ENCODE measurements at regions not wholly inside any gene's neighbourhood (a gene's known extent, or its start where the extent isn't known, plus 50 kb on each side); places are given as distances from the start of the nearest gene placed in this dataset.
"Not testable (repeated sequence)": the region's sequence is repeated elsewhere in the genome, so short reads cannot be mapped to it uniquely, and the experiment has no call there.

DNA sequence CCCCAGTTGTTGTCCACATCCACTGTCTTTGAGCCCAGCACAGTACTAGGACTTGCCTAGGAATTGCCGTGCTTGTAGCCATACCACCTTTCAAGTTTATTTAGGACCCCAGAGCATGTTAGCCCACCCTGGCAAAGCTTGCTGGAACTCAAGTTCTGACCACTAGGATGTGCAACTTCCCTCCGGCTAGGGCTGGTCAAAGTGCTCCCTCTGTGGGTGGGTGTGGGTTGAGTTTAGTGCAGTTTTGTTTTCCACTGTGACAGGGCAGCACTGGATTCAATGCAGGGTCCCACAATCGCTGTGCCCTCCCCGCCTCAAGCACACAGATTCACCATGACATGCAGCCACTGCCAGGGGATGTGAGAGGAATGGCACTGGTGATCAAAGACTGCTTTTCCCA lies 96.0 kb downstream of the RASGEF1B start:
- no peak for DNase-seq

DNA sequence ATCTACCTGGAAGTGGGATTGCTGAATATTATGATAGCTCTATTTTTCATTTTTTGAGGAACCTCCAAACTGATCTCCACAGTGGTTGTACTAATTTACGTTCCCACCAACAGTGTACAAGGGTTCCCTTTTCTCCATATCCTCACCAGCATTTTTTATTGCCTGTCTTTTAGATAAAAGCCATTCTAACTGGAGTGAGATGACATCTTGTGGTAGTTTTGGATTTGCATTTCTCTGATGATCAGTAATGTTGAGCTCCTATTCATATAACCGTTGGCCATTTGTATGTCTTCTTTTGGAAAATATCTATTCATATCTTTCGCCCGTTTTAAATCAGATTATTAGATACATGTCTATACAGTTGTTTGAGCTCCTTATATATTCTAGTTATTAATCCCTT lies 101.8 kb downstream of the RASGEF1B start:
- DNase-seq = no peak

DNA sequence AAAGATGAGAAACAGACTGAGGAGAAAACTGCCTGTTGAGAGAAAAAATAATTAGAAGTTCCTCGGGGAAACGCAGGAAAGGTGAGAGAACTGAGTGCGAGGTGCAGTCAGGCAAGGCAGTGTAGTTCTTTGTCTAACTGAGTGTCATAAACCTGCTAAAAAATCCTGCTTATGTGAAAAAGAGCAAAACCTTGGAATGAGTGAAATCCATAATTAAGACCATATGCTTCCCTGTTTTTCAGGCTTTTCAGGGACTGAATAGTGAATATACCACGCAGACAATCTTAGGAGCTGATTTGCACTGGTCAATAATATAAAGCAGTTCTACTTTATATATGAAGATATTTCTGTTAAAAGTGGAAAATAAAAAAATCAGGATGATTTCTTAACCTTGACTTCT lies 104.9 kb downstream of the RASGEF1B start:
- no peak for DNase-seq

DNA sequence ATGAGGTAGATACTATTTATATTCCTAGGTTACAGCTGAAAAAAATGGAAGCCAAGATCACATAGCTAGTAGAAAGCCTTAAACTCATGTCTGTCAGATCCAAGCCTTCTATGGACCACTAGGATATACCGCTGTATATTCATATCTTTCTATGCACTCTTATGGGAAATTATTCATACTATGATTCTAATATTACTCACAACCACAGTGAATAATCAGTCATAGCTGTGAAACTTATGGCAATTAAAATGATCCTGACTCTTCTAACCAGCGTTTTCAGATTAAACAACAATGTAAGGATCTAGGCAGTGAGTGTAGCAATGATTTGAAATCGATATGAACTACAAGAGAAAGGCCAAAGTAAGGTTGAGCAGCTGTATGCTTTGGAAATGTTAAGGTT lies 111.0 kb downstream of the RASGEF1B start:
- no peak for DNase-seq

DNA sequence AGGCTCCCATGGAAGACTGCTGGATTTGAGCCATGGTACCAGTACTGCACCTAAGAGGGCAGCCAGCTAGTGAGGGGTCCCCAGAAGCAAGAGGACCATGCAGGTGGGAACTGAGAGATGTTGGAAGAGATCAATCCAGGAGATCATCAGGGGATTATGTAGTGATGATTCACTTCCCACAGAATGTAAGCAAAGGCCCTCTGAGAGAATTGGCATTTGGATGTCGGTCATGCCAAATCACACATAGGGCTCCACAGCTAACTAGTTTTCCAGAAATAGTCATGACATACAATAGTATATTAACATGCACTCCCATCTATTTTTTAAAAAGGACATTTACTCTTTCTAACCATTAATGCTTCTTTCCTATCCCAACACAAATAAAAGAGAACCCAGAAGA lies 112.5 kb downstream of the RASGEF1B start:
- DNase-seq = no peak

DNA sequence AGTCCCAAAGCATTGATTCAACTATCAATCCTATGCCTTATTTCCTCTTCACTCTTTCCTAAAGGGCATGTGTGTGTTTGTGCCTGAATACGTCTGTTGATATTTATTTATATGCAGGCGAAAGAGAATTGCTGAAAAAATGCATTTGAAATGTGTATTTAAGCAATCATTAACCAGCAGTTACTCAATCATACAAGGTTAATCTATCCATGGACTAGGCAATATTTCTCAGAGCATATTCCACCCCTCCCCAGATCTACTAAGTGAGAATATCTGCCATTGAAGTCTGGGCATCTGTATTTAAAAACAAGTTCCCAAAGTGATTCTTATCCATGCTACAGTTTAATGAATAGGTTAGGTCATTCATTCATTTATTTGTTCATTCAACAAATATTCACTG lies 113.6 kb downstream of the RASGEF1B start:
- no peak for DNase-seq

DNA sequence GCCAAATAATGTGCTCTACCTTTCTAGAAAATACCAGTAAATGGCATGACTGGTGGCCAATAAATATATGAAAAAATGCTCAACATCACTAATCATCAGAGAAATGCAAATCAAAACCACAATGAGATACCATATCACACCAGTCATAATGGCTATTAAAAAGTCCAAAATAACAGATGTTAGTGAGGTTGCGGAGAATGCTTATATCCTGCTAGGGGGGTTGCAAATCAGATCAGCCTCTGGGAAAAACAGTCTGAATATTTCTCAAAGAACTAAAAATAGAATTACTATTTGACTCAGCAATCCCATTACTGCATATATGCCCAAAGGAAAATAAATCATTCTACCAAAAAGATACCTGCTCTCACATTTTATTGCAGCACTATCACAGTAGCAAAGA lies 115.1 kb downstream of the RASGEF1B start:
- no peak for DNase-seq

DNA sequence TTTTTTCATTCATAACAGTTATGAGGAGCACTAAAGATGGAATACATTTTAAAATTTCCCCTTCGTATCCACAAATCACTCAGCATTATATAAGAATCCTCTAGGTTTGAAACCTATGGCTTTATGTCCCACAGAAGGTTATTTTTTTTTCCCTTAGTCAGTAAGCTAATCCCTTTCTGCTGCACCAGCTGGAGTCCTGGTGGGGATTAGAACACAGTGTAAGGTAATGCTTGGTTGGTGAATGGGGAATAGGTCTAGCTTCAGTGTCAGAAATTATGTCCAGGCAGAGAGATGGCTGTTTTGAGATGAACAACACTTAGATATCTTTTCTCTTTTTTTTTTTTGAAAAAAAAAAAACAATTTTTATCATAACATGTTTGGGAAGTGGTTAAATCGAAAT lies 116.6 kb downstream of the RASGEF1B start:
- DNase-seq = no peak

DNA sequence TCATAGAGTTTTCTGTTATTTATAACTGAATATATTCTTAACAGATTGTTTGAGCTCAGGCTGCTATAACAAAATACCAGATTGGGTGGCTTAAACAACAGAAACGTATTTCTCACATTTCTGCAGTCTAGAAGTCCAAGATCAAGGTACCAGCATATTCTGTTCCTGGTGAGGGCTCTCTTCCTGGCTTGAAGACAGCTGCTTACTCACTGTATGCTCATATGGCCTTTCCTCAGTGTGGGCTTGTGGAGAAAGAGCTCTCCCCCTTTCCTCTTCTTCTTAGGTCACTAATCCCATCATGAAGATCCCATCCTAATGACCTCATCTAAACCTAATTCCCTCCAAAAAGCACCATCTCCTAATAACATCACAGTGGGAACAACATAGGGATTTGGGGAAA lies 117.8 kb downstream of the RASGEF1B start:
- DNase-seq = no peak

DNA sequence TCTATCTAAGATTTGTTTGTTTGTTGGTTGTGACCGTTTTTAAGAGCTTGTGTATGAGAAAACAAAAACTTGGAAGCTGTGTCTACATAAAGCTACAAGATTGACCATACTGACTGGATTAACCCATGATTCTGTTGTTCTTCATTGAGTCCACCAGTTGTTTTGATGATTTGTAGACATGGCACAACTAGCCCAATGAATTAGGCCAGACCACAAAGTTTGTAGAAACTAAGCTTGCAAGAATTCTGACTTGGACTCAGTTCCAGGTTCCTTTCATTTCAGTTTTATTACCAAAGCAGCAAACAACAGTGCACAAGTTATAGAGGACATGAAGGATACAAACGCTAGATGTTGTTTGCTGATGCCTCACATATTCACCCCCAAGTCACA lies 119.3 kb downstream of the RASGEF1B start:
- no peak for DNase-seq

DNA sequence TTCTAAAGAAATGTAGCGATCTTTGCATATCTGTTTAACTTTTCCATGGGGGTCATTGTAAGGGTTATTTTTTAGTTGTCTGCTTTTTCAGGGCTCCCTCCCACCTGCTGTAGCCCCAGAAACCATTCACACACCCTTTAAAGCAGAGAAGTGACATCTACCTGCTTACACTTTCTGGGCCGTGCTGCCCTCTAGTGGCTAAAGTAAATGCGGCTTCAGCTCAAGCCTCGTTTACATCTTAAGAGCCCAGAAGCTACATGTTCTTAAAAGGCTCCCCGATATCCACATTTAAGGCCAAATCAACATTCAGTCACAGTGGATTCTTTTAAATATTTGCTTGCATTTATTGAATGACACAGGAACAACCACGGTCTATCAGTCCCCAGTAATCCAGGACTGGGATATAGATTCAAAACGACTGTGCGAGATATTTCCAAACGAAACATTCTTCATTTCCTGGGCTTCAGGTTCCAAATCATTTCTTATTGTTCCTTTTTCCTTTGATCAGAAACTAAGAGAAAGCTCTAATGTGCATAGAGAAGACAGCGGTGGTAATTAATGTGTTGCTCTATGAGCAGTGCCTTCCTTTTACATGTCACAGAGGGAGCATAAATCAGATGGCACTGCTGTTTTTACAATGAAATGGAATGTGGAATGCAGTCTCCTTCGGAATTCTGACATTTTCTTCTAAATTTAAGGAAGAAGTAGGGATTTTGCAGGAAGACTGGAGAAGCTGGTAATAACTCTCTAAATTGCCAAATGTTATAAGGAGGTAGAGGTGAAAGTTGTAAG lies 119.9 kb downstream of the RASGEF1B start:
- DNase-seq = peak; percentile 58

DNA sequence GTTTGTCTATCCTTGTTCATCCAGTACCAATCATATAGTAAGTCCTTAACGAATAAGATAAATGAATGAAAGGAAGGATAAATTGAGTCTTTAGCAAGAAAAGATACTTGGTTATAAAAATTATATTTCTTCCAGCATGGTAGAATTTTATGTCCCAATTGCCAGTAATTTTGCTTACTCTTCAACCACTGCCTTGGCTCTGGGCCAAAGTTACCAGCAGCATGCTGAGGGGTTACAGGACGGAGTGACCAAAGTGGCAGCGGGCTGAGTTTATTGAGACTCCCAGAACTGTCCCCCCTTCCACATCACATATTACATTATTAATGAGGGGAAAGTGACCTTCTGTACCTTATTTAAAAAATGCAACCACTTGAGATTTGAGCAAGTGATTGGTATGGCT lies 121.7 kb downstream of the RASGEF1B start:
- no peak for DNase-seq

DNA sequence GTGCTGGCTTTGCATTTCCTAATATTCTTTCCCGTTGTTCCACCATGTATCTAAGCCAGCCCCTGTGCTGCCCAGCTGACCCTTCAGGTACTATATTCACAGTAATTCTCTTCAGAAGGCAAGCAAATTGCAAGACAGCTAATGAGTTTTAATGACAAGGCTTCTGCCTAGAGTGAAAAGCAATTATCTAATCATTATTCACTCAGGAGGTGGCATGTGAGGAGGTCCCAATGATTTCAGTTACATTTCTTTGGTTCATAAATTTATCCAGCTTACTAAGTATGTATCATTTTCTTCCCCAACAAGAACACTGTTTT lies 123.0 kb downstream of the RASGEF1B start:
- DNase-seq = no peak

DNA sequence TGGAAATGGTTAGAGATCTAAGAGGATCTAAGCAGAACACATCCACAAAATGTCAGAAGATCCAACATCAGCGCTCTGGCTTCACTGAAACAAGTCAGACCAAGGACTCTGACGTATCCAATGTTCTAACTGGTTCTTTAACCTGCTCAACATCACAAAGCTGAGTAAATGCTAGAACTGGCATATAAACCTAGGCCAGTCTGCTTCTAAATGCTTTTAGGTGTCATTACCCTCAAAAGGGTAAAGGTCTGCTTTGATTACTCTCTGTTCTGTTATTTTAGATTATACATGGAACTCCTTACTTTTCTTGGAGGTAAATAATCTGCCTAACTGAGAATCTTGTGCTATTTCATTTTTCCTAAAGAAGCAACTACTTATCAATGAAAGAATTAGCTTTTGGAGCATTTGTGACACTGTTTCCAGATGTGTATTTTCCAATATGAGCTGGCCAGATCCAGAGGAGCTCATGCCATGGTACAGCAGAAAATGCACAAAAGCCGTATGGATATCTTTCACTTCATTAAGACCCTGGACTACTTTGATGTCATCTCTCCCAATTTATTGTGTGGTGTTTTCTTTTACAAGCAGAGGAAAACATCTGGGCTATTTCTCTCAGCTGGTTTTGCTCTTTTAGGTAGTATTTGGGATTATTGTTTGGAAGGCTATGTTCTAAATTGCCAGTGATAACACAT lies 123.5 kb downstream of the RASGEF1B start:
- no peak for DNase-seq

DNA sequence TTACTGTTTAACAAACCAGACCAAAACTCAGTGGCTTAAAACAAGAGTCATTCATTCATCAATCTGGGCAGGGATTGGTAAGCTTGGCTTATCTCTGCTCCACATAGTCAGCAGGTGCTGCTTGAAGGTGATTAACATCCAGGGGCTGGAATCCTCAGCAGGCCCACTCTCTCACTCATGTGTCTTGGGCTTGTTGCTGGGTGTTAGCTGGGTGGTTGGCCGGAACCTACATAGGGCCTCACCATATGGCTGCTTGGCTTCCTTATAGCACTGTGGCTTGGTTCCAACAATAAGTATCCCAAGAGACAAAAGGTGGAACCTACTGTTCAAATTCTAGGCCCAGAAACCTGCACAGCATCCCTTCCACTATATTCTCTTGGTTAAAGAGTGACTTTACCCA lies 125.0 kb downstream of the RASGEF1B start:
- no peak for DNase-seq

DNA sequence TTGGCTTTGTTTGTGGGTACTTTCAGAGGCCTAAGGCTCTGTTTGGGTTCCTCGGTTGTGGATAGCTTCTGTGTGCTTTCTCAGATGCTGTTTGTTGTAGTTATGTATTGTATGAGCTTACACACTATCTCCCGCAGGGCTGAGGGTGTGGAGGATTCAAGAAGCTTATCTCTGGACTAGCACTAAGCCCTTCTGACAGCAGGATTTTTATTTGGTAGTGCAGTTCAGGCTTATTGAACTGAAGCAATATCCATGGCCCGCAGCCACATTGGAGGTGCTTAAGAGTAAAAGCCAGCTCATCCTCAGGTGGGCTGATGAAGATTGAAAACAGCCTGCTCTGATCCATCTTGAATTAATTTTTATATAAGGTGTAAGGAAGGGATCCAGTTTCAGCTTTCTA lies 128.2 kb downstream of the RASGEF1B start:
- no peak for DNase-seq

DNA sequence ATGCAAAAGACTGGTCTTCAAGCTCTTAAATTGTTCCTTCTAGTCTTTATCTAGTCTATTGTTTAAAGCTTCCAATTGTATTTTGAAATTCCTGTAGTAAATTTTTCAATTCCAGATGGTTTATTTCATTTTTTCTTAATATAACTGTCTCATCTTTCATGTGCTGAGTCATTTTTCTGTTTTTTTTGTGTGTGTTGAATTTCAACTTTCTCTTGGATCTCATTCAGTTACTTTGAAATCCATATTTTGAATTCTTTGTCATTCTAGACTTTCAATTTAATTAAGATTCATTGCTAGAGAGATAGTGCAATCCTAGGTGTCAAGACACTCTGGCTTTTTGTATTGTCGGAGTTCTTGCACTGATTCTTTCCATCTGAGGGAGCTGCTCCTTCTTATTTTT lies 128.0 kb upstream of the PRKG2 start:
- DNase-seq = no peak

DNA sequence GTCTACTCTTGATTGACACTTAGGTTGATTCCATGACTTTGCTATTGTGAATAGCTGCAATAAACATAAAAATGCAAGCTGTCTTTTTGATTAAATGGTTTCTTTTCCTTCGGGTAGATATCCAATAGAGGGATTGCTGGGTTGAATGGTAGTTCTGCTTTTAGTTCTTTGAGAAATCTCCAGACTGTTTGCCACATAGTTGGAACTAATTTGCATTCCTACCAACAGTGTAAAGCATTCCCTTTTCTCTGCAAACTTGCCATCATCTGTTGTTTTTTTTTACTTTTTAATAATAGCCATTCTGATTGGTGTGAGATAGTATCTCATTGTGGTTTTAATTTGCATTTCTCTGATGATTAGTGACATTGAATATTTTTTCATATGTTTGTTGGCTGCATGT lies 122.2 kb upstream of the PRKG2 start:
- DNase-seq = no peak

DNA sequence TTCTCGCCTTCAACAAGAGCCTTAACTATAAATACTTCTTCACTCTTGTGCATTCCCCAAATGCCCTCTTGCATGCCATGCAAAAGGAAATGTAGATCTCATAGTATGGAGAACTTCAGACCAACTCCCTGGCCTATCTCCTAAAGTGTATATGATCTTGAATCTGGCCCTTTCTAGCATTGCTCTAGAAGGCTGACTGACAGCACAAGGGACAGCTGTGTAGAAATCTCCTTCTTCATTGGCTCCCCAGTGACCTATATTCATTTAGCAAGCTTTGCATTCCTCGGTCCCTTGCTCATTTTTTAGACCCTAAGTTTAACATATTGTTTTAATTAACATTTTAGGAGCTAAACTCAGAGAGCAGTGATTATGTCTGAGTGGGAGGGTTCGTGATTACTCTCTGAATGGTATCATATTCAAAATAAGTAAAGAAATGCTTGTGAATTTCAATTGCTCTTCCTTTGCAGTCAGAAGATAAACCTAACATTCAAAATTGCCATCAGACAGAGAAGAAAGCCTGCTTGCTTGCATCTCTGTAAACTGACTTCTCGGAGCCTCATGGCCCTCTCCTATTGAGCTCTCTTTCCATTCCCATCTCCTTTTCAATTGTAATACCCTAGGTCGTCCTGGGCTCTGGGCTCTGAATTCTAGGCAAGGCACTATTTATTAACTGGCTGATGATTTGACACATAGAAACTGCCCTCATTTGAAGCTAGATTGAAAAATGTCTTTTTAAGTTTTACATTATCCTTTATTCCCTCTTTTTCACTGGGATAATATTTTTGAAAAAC lies 120.3 kb upstream of the PRKG2 start:
- DNase-seq = no peak

DNA sequence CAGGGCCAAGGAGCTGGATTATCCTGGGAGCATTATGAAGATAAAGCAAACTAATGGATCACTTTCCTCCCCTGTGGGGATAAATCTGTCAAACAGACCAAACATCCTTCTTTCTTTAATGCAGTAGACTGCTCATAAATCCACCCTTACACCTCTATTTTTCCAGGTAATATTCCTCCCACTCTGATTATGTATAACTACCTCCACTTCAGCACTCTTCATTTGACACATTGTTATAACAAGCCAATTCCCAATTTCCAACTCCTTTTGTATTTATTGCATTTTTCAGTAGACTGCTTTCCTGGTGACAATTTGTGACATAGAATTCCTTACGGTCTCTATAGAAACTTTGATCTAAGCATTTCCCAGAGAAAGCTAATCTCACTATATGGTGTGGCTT lies 115.0 kb upstream of the PRKG2 start:
- no peak for DNase-seq

DNA sequence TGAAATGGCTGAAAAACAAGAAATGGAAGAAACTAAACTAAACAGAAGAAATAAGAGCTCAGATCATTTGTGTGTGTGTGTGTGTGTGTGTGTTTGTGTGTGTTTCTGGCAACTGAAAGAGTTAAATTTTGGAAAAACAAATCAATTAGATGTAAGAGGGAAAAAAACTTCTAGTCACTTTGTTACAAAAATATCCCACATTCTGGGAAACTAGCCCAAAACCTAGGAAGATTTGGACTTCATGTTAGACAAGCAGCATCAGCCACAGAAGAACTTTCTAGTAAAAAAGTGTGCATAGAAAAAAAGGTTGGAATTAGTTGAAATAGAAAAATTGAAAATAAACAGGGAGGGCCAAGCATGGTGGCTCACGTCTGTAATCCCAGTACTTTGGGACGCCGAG lies 111.6 kb upstream of the PRKG2 start:
- no peak for DNase-seq

DNA sequence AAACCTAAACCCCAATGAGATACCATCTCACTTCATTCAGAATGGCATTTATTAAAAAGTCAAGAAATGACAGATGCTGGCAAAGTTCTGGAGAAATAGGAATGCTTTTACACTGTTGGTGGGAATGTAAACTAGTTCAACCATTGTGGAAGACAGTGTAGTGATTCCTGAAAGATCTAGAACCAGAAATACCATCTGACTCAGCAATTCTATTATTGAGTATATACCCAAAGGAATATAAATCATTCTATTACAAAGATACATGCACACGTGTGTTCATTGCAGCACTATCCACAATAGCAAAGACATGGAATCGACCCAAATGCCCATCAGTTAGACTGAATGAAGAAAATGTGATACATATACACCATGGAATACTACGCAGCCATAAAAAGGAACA lies 109.6 kb upstream of the PRKG2 start:
- DNase-seq = not testable (repeated sequence)

DNA sequence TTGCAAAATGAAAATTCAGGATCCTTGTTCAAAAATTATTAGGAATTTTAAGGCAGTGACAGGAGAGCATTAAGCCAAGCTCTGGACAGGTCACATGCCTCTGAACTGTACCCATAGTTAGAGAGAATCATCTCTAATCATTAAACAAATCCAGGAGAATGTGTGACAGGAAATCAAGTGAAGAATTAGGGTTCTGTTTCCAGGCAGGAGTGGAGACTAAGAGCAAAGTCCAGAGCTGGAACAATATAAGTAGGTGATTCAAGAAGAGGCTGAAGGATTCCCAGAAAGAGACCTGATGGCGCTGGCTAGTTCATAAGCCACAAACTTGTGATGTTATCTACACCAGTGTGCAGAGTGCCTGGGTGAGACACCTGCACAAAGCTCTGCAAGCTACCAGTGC lies 104.6 kb upstream of the PRKG2 start:
- no peak for DNase-seq

DNA sequence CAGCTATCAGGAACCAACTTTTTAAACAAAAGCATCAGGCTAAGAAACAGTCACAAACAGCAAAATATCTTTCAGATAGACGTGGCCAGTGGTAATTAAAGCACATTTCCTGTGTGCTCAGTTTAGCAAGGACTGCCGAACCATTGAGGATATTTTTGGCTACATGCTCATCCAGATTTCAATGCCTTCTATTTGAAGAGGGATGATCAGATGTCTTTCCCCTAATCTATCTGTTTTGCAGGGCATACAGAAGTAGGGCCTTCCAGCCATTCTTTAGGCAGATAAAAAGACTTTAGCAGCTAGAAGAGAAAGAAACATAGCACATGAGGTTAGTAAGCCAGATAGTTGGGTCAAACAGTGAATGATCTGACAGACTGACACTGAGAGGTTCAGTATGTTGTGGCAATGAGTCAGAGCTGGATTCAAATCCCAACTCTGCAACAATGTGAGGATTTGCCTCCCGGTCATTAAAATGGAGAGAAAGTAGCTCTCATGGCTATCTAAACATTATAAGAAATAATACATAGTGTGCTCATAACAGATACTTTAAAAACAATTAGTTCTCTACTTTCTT lies 100.0 kb upstream of the PRKG2 start:
- peak; percentile 1 for DNase-seq
